K562 (cell line): ENCODE measurements at regions not wholly inside any gene's neighbourhood (a gene's known extent, or its start where the extent isn't known, plus 50 kb on each side); places are given as distances from the start of the nearest gene placed in this dataset.

Source experiments
- ATF7 ChIP-seq: fragments of 450-650 bp; IDR thresholded peaks from 2 replicates; pipeline ENCODE4 v1.7.1; 2014; ENCODE audit warnings: mild to moderate bottlenecking, moderate library complexity
- CBX8 ChIP-seq: fragments of 200-600 bp; sonication (generic); IDR thresholded peaks from 2 replicates; pipeline ENCODE4 v1.6.1; 2012; ENCODE audit warnings: borderline replicate concordance, mixed run types, low read depth, mild to moderate bottlenecking, moderate library complexity, mixed read lengths, low read length, control low read depth, inconsistent platforms; ENCODE audit not compliant: poor library complexity, severe bottlenecking; ENCODE audit errors: extremely low read depth
- FOS ChIP-seq: IDR thresholded peaks from 3 replicates; pipeline ENCODE4 v1.6.1; 2011; ENCODE audit not compliant: insufficient read length; ENCODE audit errors: extremely low read depth
- FOXA3 ChIP-seq, 2 experiments: fragments of 450-650 bp in 1 of 2; sonication (generic) in 1 of 2; formaldehyde crosslinking; IDR thresholded peaks in 1 of 2; conservative IDR thresholded peaks in 1 of 2; 2 replicates each; pipeline versions ENCODE4 v1.4.0 to v1.8.0; 2020 to 2022; ENCODE audit warnings: mild to moderate bottlenecking in 2 of 2, missing genetic modification reagents in 1 of 2
- KAT2B ChIP-seq: IDR thresholded peaks from one replicate; pipeline ENCODE4 v1.6.1; 2012; ENCODE audit warnings: low read depth, mild to moderate bottlenecking, control low read depth, inconsistent platforms, low read length, moderate library complexity
- KDM1A ChIP-seq, 2 experiments: fragments of 450-650 bp; IDR thresholded peaks; 2 replicates each; pipeline ENCODE4 v1.6.1; 2016; ENCODE audit warnings: mild to moderate bottlenecking in 2 of 2
- MECOM ChIP-seq: fragments of 250-450 bp; sonication (Bioruptor Pico); IDR thresholded peaks from 2 replicates; pipeline ENCODE4 v1.8.0; 2022; ENCODE audit warnings: inconsistent platforms
- PRPF4 ChIP-seq: fragments of 200-400 bp; formaldehyde crosslinking; IDR thresholded peaks from one replicate; pipeline ENCODE4 v1.6.1; 2017; ENCODE audit warnings: low read length, low read depth, mild to moderate bottlenecking; ENCODE audit not compliant: insufficient read depth, poor library complexity, severe bottlenecking
- RFX1 ChIP-seq: fragments of 450-650 bp; IDR thresholded peaks from 2 replicates; pipeline ENCODE4 v1.6.1; 2016; ENCODE audit warnings: mild to moderate bottlenecking, moderate library complexity
- RUNX1 ChIP-seq: sonication (generic); IDR thresholded peaks from 2 replicates; pipeline ENCODE4 v1.6.1; 2016; ENCODE audit warnings: antibody characterized with exemption, low read depth
- SOX6 ChIP-seq: fragments of 450-650 bp; IDR thresholded peaks from 2 replicates; pipeline ENCODE4 v1.6.1; 2014; ENCODE audit warnings: mild to moderate bottlenecking
- SPI1 ChIP-seq: IDR thresholded peaks from 2 replicates; pipeline ENCODE4 v1.6.1; 2011; ENCODE audit warnings: low read depth, low read length, control low read depth, borderline replicate concordance
- SREBF2 ChIP-seq: sonication (generic); formaldehyde crosslinking; IDR thresholded peaks from 2 replicates; pipeline ENCODE4 v1.4.0; 2020; ENCODE audit warnings: mild to moderate bottlenecking, missing genetic modification reagents
- TCFL5 ChIP-seq: fragments of 250-450 bp; sonication (Bioruptor Pico); conservative IDR thresholded peaks from 2 replicates; pipeline ENCODE4 v1.6.1; 2021; ENCODE audit warnings: mild to moderate bottlenecking, moderate library complexity, matching md5 sums
- ZBTB2 ChIP-seq: fragments of 450-650 bp; IDR thresholded peaks from 2 replicates; pipeline ENCODE4 v1.6.1; 2016; ENCODE audit warnings: antibody characterized with exemption
- ZFP36 ChIP-seq: fragments of 150-350 bp; IDR thresholded peaks from 2 replicates; pipeline ENCODE4 v1.6.1; 2018; ENCODE audit warnings: low read length, low read depth; ENCODE audit not compliant: partially characterized antibody

- TF ChIP-seq KDM1A (IDR thresholded peaks at IDR 0.05) (peak; percentile 73 to 75), KAT2B (no peak), SPI1 (peak; percentile 64), ZFP36 (peak; percentile 17), ATF7 (peak; percentile 39; the same call in 1 of the 2 replicates), CBX8 (no peak), SREBF2 (CRISPR knock-in tag) (no peak), RUNX1 (no peak), FOS (peak; percentile 33), ZBTB2 (no peak), PRPF4 (no peak), MECOM (CRISPR knock-in tag) (no peak), RFX1 (peak; percentile 25), FOXA3 (CRISPR knock-in tag; conservative IDR thresholded peaks at IDR 0.05 in 1 of 2, IDR thresholded peaks at IDR 0.05 in 1 of 2) (no peak; a peak in 1 of 4 replicates), TCFL5 (CRISPR knock-in tag) (no peak), SOX6 (peak; percentile 79)
- TF ChIP-seq, all 486 proteins: peak for 44
These were observed 627.9 kb upstream of the RORB start (continued) for GRCh38 chr9:73869264-73869663.
